ENCODE measurements at regions not wholly inside any gene's neighbourhood (a gene's known extent, or its start where the extent isn't known, plus 50 kb on each side); places are given as distances from the start of the nearest gene placed in this dataset.

GRCh38 chr13:62687732-62688131 is 1272.1 kb upstream of the PCDH20 start:
- Mint-ChIP-seq H3K27ac (no peak overlapping the region), H3K9me3 (no peaks in the 10 kb centered on the region), H3K36me3 (ENCODE audit: low read depth) (no peaks in the 10 kb centered on the region), H3K27me3 (ENCODE audit: insufficient read depth, low read depth, poor library complexity) (no peaks in the 10 kb centered on the region), H3K4me1 (peaks cover 26% of the 10 kb centered on the region), H3K4me3 (no peak overlapping the region)
- TF ChIP-seq REST (IDR thresholded peaks at IDR 0.05; ENCODE audit: unreplicated experiment): no peak
- DNase-seq (ENCODE audit: low spot score): peak; percentile 20
- H3F3A ChIP-seq (replicated peaks; ENCODE audit: low read depth): no peaks in the 10 kb centered on the region
- no peak; the same call in 2 of the 3 replicates for ATAC-seq
- no peaks in the 10 kb centered on the region for H4K20me1 ChIP-seq (replicated peaks; ENCODE audit: insufficient read depth)
- no peak overlapping the region for H3K4me2 ChIP-seq
- H3K4me1 ChIP-seq (ENCODE audit: insufficient read depth): peaks cover 27% of the 10 kb centered on the region
- no peak overlapping the region for H3K4me3 ChIP-seq
- H2AFZ ChIP-seq: no peak overlapping the region
- no peaks in the 10 kb centered on the region for H3K36me3 ChIP-seq (ENCODE audit: insufficient read depth)
- no peaks in the 10 kb centered on the region for H3K79me2 ChIP-seq (replicated peaks; ENCODE audit: insufficient read depth)
- no peak overlapping the region for H3K27ac ChIP-seq (ENCODE audit: low read depth)
- H3K27me3 ChIP-seq (ENCODE audit: insufficient read depth): no peaks in the 10 kb centered on the region
- no peaks in the 10 kb centered on the region; the same call in 1 of the 2 replicates for H3K9me2 ChIP-seq (ENCODE audit: insufficient read depth)

- Histone ChIP-seq H3K36me3 (ENCODE audit: insufficient read depth) (no peaks in the 10 kb centered on the region), H3K4me1 (ENCODE audit: insufficient read depth) (peaks cover 6% of the 10 kb centered on the region), H3K4me2 (no peak overlapping the region), H3K27me3 (ENCODE audit: insufficient read depth) (no peaks in the 10 kb centered on the region), H2AFZ (no peak overlapping the region), H3K9me2 (ENCODE audit: insufficient read depth) (no peaks in the 10 kb centered on the region; the same call in 1 of the 2 replicates), H3F3A (replicated peaks; ENCODE audit: low read depth) (no peaks in the 10 kb centered on the region), H3K79me2 (replicated peaks; ENCODE audit: insufficient read depth) (no peaks in the 10 kb centered on the region), H4K20me1 (replicated peaks; ENCODE audit: insufficient read depth) (no peaks in the 10 kb centered on the region), H3K4me3 (no peak overlapping the region), H3K27ac (ENCODE audit: low read depth) (no peak overlapping the region)
- H3K27me3 Mint-ChIP-seq (ENCODE audit: insufficient read depth, low read depth, poor library complexity): no peaks in the 10 kb centered on the region
- DNase-seq (ENCODE audit: low spot score): no peak
- no peak overlapping the region for H3K4me3 Mint-ChIP-seq
- ATAC-seq: no peak
- H3K27ac Mint-ChIP-seq: no peak overlapping the region
- no peaks in the 10 kb centered on the region for H3K9me3 Mint-ChIP-seq
- H3K4me1 Mint-ChIP-seq: peaks cover 4% of the 10 kb centered on the region
- TF ChIP-seq POLR2AphosphoS5 (IDR thresholded peaks at IDR 0.05; ENCODE audit: low read depth): no peak
- TF ChIP-seq NANOG (IDR thresholded peaks at IDR 0.05; ENCODE audit: borderline replicate concordance): no peak
- no peak for TF ChIP-seq ZNF462 (CRISPR knock-in tag; IDR thresholded peaks at IDR 0.05)
- H3K36me3 Mint-ChIP-seq (ENCODE audit: low read depth): no peaks in the 10 kb centered on the region
Observed at GRCh38 chr13:62684359-62684758, 1268.7 kb upstream of the PCDH20 start.

Measured in GM23338 (cell line).